ENCODE measurements at regions not wholly inside any gene's neighbourhood (a gene's known extent, or its start where the extent isn't known, plus 50 kb on each side); places are given as distances from the start of the nearest gene placed in this dataset.
A peak's percentile ranks its signal among the peaks of the same experiment; 100 is the strongest.

DNA sequence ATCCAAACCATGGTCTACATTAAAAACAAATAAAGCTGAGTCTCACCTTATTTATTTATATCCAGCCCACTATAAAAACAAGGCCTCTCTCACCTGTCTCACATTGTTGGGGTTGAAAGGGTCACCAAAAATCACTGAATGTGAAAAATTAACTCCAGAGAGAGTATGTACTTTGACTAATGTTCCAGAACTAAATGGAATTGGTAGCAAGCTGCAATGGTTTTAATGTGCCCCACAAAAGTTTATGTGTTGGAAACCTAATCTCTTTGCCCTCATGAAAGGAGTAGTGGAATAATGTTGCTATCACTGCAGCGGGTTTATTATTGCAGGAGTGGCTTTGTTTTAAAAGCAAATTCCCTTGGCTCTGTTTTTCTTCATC is 230.3 kb downstream of the LTN1 start:
- ATAC-seq: no peak
- intact Hi-C loops (cut with DNase I): no loop called here
- no peak for DNase-seq

DNA sequence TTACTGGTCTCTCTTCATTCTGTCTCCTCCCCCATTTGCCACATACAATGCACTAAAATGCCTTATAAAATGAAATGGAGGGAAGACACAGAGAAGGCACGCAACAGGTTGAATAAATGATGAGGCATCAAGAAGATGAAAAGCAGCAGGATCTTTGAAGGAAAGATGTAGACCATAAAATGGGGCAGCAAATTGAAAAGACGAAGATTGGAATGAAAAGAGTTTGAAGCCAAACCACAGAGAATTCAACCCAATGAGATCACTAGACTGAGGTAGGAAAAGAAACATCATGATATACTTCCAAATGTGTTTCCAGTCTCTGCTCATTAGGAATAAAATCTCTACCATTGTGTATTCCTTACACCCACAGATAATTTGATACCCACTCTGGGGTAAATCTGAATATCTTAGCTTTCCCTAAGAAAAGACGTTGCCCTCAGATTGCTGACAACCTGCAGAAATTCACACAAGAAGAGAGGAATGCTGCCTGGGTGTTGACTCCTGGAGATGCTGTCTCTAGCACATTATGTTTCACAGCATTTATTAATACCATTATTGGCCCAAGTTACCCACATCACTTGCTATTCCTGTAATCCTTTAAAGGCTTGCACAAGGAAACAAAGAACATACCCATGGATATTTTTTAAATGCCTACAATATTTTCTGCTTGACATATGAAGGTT is 230.9 kb downstream of the LTN1 start:
- intact Hi-C loops (cut with DNase I): no loop called here
- no peak for DNase-seq
- ATAC-seq: no peak

DNA sequence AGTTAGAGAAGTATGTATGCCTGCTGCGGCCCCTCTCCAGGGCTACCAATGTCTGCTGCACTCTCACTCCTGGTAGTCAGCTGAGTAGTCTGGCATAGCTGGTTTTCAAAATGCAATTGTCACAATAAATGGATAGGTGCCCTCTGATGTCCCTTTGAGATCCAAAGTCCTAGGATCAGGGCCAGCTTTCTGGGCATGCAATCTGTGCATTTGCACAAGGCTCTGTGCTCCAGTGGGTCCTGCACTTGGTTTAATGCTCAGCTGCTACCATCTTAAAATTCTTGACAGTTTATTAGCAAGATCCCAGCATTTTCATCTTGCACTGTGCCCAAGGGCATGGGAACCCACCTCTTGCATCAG is 233.8 kb downstream of the LTN1 start:
- no peak for DNase-seq
- no peak for ATAC-seq
- intact Hi-C loops (cut with DNase I): no loop called here

DNA sequence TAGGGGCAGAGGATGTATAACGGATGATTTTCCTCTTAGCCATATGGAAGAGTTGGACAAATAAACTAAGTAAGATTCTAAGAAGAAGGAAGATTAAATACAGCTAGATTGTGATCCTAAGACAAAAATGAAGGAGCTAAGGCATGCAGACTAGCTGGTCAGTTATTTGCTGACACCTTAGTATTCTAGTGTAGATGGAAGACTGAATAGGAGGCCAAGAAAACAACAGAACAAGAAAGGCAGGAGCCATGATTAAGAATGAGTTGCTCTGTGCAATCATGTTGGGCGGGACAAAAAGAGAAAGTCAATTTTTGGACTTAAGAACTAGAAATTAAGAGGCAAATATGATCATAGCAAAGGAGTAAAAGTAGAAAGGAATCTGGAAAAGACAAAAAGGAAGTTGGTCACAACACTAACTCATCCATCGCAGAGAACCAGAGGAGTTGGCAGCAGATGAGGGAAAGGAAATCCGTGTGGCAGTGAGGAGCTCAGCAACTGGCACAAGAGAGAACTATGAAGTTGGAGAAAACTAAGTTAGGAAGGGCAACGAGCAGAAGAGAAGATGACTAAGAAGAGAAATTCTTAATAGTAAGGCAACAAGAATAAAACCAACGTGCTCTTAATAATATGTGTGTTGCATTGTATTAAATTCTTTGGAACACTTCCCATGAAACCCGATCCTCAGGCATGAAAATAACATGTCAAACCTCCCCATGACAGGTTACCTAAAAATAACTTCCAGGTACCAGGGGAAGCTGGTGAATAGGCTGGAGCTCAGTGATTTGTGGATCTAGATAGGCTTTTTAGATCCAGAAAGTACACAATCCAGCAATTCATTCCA is 234.4 kb downstream of the LTN1 start:
- no peak for DNase-seq
- intact Hi-C loops (cut with DNase I): no loop called here
- no peak for ATAC-seq

DNA sequence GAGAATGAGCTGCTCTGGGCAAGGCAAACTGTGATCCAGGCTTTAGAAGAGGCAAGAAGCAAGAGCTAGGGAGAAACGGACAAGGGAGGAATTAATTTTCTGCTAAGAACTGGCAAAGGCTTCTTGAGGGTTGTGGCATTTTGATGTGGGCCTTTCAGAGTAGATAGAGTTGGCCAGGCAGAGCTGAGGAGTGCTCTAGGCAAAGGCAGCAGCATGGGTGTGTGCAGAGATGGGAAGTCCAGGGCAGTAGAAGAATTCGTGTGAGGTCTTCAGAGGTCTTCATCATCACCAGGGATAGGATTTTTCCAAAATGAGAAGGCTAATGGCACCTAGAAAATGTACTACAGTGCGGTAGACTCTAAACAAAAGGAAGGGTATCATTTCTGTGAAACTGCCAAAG is 237.8 kb downstream of the LTN1 start:
- intact Hi-C loops (cut with DNase I): no loop called here
- DNase-seq (no peak), ATAC-seq (peak in 1 of 2 donors; percentile 42)

DNA sequence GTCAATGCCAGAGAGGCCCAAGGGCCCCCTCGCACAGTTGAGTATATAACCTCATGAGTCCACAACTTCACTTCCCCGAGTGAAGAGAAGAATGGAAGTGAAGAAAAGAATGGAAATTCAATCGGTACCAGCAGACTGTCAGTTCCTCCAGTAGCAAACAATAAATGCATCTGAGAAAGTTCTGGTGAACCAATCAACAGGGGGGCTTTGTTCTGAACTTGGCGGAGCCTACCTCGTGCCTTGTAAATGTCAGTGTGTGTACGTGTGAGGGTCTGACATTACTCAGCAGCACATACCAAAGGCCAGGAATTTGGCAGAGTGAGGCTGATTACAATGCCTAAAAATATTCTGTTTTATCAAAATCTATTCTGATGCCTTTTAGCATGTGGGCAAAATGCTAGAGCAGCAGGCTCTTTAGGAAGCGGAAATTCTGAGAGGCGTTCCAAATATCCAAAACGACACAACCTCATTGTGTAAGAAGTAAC is 238.5 kb downstream of the LTN1 start:
- ATAC-seq (peak; percentile 95), DNase-seq (peak; percentile 58)
- intact Hi-C loops (cut with DNase I): no loop called here

DNA sequence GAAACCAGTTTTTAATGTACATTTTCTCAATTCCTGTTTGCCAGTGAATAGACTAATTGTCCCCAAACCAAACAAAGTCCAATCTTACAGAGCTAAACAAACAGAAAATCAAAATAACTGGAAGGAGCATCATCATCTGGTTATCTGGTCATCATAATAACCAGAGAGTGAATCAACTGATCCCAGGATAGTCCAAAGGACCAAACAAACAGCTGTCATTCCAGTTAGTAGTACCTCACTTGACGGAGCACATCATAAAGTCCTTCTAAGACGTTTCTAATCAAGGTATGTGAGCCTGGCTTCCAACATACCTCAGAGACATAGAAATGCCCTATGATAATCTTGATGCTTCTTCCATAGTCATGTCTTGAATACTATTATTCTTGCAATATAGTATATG is 240.5 kb downstream of the LTN1 start:
- ATAC-seq: no peak
- no peak for DNase-seq
- intact Hi-C loops (cut with DNase I): no loop called here

DNA sequence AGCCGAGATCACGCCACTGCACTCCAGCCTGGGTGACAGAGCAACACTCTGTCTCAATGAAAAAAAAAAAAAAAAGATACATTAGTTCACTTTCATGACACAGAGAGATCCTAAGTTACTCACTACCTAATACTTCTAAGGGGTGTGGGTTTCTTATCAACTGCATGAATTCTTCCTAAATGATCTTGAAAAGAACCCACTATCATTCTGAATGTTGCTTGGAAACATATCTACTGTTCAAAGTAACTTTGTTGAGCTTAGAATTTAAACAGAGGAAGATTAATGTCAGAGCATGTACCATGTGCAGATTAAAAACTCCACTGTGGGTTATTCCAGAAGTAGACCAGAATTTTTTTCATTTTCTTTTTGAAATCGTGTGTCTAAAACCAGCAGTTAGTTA is 241.5 kb downstream of the LTN1 start:
- DNase-seq (no peak), ATAC-seq (no peak)
- intact Hi-C loops (cut with DNase I): no loop called here

DNA sequence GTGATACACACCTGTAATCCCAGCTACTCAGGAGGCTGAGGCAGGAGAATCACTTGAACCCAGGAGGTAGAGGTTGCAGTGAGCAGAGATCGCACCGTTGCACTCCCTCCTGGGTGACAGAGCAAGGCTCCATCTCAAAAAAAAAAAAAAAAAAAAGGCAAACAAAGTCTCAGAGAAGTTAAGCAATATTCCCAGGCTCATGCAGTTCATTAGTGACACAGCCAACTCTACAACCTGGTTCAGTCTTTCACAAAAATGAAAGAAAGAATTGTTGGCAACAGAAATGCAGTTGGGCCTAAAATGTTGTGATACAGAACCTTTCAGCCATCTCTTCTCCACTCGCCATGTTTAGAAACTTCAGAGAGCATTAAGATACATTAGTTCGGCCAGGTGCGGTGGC is 242.1 kb downstream of the LTN1 start:
- intact Hi-C loops (cut with DNase I): no loop called here
- ATAC-seq: no peak

DNA sequence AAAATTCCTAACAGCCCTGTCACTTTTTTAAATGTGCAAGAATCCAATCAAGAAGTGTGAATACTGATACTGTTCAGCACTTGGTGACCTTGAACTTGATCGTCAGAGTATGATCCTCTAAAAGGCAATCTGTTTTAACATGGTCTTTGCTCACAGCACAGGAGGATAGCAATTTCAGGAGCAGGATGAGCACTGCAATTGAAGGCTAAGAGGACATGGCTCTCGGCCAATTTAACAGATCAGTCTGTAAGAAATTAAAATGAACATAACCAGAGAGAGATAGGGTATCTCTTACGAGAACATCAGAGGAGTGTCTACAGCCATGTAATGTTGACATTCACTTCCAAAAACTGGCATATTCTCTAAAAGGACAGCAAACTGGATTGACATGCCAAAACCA is 243.1 kb downstream of the LTN1 start:
- DNase-seq: no peak
- intact Hi-C loops (cut with DNase I): loop anchor here (5.0 to 10.0 kb wide), 2 partner anchors 43 to 115 kb away; no protein-coding TSS in a partner anchor
- ATAC-seq: peak; percentile 4 to 17

More for the DNA sequence above, 242.1 kb downstream of the LTN1 start:
- DNase-seq: no peak

DNA sequence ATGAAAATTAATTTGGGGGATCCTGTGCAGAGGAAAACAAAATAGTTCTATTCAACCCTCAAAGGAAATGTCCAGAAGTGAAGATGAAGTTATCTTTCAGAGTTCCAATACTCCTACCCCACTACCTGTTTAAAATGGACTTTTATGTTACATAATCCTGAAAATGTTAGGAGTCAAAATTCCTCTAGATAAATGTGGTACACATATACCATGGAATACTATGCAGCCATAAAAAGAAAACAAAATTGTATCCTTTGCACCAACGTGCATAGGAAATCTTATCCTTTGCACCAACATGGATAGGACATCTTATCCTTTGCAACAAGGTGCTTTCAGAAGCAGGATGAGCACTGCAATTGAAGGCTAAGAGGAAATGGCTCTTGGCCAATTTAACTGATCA is 245.2 kb downstream of the LTN1 start:
- DNase-seq (no peak), ATAC-seq (no peak)
- intact Hi-C loops (cut with DNase I): loop anchor here (5.0 to 10.0 kb wide), 2 partner anchors 45 to 113 kb away; no protein-coding TSS in a partner anchor

DNA sequence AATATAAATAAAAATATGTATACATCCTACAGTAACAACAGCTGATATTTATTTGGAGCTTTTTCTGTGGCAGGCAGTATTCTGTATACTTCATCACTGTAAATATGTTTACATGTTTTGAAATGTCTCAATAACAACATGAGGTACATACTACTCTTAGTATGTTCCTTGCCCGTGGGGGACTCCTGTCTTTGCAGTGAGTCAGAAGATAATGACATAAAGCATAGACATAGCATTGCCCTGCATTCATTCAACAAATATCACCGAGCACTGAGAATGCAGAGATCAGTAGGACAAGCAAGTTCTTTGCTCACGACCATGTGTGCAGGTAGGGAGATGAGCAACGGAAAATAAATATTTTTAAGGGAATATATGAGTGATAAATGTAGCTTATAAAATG is 246.5 kb downstream of the LTN1 start:
- intact Hi-C loops (cut with DNase I): loop anchor here (5.0 to 10.0 kb wide), 2 partner anchors 46 to 111 kb away; no protein-coding TSS in a partner anchor
- DNase-seq: no peak
- ATAC-seq: no peak

DNA sequence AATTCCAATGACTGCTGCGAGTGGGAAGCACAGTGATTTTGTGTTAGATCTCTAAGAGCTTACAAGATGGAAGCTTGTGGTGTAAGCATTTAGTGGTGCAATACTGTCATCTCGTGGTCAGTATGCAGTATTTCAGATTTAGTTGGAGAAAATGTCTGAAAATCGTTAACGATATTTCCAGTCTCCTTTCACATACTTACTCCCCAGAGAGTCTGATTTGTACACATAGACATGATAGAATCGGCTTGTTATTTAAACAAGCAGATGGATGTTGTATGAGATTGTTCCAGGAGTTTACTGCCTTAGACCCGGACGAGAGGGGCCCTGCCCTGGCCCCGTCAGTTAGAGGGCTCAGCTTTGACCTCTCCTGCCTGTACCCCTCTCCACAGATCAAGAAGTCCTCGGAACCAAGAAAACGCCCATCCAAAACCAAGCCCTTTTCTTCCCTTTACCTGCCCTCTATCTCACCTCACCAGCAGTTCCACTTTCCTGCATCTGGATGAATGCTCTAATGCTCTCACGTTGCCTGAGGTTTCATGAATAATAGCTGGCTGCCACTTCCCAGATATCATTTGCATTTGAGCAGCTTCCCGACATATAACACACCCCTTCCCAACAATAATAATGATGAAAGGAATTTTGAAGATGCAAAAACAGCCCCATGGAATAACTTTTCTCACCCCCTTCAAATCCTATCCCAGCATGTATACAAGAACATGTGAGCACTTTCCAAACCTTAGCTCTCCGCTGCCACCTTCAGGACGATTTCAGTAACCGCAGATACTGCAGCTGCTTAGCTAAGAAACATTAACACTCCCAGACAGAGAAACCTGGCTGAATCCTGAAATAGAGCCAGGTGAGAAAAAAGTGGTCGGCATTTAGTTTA is 247.3 kb downstream of the LTN1 start:
- DNase-seq: peak; percentile 66
- peak; percentile 85 to 93 for ATAC-seq
- intact Hi-C loops (cut with DNase I): loop anchor here (2.0 to 10.0 kb wide), 5 partner anchors 47 to 1897 kb away; no protein-coding TSS in a partner anchor

DNA sequence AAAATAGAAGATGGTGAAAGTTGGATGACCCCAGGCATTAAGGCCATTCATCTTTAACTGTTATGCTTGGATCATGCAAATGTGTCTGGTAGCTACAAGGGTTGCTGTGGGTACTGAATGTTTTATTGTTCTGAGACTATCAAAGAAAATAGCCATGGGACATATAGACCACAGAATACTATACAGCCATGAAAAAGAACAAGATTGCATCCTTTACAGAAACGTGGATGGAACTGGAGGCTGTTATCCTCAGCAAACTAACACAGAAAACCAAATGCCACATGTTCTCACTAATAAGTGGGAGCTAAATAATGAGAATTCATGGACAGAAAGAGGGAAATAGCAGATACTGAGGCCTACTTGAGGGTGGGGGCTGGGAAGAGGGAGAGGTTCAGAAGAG is 249.0 kb downstream of the LTN1 start:
- intact Hi-C loops (cut with DNase I): loop anchor here (2.0 to 10.0 kb wide), 5 partner anchors 109 to 1895 kb away; no protein-coding TSS in a partner anchor
- DNase-seq: no peak
- no peak for ATAC-seq

DNA sequence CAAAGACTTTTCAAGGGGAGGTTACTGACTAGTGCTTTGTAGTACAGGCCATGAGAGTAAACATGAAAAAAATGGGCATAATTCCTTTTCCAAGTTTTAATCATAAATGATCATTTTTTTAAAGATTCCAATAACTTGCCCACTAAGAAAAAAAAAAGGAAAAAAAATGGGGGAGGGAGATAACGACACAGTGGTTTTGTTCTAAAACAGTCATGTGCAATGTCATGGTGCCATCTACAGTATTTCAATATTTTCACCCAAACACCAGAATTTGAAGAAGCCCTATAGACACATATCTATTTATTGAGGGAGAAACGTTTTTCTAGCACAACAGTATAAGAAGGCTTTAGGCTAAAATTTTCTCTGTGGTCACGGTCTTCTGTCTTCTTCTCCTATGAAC is 250.2 kb downstream of the LTN1 start:
- intact Hi-C loops (cut with DNase I): loop anchor here (5.0 to 10.0 kb wide), 2 partner anchors 108 to 1040 kb away; no protein-coding TSS in a partner anchor
- ATAC-seq (no peak), DNase-seq (no peak)

DNA sequence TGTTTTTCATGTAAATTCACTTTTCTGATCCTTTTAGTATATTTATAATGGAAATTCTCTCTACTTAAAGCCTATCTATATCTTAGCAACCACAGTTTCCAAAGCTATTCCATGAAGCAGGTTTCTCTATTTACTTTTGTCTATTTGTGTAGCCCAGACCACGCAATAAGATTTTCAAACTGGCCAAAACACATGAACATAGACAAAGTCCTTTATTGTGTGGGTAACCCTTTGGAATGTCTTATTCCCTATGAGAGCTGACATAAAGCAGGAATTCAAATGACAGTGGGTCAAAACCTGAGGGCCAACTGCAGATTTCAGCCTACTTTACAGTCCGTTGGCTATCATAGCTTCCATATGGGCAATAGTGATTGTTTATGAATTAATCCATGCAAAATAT is 252.6 kb downstream of the LTN1 start:
- no peak for DNase-seq
- ATAC-seq: no peak
- intact Hi-C loops (cut with DNase I): loop anchor here (5.0 to 10.0 kb wide), 2 partner anchors 105 to 1038 kb away; no protein-coding TSS in a partner anchor

DNA sequence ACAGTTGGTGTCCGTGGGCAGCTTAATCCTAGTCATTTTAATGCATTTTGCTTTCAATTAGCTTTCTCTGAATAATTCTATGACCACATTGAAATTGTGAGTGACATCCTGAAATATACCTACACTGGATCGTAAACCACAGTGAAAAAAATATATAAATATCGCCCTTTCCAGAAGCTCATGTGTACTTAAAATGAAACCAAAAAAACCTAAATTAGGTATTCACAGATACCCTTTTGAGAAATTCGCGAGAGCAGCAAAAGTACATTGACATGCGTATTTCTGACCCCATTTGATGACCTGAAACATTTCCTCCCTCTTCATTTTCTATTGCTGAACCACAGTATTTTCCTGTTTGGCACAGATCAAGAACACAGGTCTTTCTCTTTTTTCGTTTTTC is 253.8 kb downstream of the LTN1 start:
- no peak for DNase-seq
- ATAC-seq: no peak
- intact Hi-C loops (cut with DNase I): no loop called here

DNA sequence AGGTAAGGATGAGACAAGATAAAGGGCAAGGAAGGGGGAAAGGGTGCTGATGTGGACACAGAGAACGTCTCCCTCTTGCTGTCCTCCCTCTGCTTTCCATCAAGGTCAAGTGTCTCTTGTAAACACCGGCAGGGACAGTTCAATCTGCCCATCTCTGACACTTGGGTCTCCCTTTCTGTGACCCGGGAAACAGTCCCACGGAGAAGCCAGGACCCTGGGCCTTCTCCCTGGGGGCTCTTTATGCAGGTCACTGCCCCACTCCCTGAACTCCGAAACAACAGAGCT is 254.3 kb downstream of the LTN1 start:
- intact Hi-C loops (cut with DNase I): no loop called here
- DNase-seq: no peak
- peak; percentile 43 to 51 for ATAC-seq

DNA sequence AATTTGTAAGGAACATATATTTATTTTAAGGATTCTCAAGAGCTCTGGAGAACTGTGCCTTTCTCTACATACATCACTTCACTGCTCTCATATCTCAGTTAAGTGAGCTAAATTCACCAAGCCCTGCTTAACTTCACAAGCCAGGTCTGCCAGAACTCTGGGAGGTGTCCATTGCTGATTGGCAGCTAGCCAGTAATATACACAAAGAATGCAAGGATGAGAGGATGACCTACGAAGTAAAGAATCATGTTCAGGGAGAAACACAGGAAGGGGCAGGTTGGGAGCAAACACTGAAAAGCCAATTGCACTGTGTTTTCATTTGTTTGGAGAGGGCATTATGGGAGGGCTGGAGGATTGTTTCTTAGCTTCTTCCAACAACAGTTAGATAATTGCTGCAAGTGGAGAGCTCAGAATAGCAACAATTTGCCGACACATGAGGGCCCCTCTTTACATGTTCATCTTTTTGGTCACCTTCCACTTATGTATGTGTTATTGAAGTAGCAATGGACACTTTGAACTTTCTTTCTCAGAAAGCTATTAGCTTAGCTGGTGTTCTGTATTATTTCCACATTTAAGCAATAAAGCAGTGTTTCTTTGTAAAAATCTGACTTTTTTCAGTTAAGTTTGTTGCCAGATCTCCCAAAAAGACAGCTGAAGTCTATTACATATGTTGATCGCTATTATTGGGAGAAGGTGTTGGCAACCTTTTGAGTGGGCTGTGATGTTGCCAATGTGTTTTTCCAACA is 254.8 kb downstream of the LTN1 start:
- DNase-seq (no peak), ATAC-seq (peak; percentile 73 to 85)
- intact Hi-C loops (cut with DNase I): no loop called here

Measured in left cardiac atrium (tissue), 4 donors.